SHP77 treated with DMSO at 0.1 percent for 48 hours (cell line): ENCODE measurements at regions not wholly inside any gene's neighbourhood (a gene's known extent, or its start where the extent isn't known, plus 50 kb on each side); places are given as distances from the start of the nearest gene placed in this dataset.
"Not testable (repeated sequence)": the region's sequence is repeated elsewhere in the genome, so short reads cannot be mapped to it uniquely, and the experiment has no call there.

Experiments
- DNase-seq: peaks from one replicate; lab custom pipeline; 2025; lab: John Stamatoyannopoulos, UW

GRCh38 chr3:159233734-159234133 lies 431.9 kb downstream of the MFSD1 start:
- no peak for DNase-seq

- no peak for DNase-seq
Observed at GRCh38 chr3:159234306-159234705, 432.5 kb downstream of the MFSD1 start.

- DNase-seq = peak; percentile 45
Observed at GRCh38 chr3:159236321-159236720, 434.5 kb downstream of the MFSD1 start.

GRCh38 chr3:159237226-159237625 lies 435.4 kb downstream of the MFSD1 start:
- DNase-seq = no peak

- peak; percentile 82 for DNase-seq
Observed at GRCh38 chr3:159238646-159239045, 436.8 kb downstream of the MFSD1 start.

- peak; percentile 83 for DNase-seq
Observed at GRCh38 chr3:159239059-159239458, 437.2 kb downstream of the MFSD1 start.

- DNase-seq = no peak
Observed at GRCh38 chr3:159244933-159245332, 443.1 kb downstream of the MFSD1 start.

GRCh38 chr3:159245871-159246270 lies 444.0 kb downstream of the MFSD1 start:
- no peak for DNase-seq

- no peak for DNase-seq
Observed at GRCh38 chr3:159246385-159246784, 444.5 kb downstream of the MFSD1 start.

GRCh38 chr3:159249472-159250174 lies 447.8 kb downstream of the MFSD1 start:
- no peak for DNase-seq

- no peak for DNase-seq
Observed at GRCh38 chr3:159250961-159251360, 449.1 kb downstream of the MFSD1 start.

- DNase-seq = no peak
Observed at GRCh38 chr3:159252274-159252673, 450.4 kb downstream of the MFSD1 start.

GRCh38 chr3:159252772-159253384 lies 451.0 kb downstream of the MFSD1 start:
- peak; percentile 47 for DNase-seq

- no peak for DNase-seq
Observed at GRCh38 chr3:159253860-159254259, 452.0 kb downstream of the MFSD1 start.

GRCh38 chr3:159257954-159258353 lies 456.1 kb downstream of the MFSD1 start:
- DNase-seq = no peak

- DNase-seq = no peak
Observed at GRCh38 chr3:159258934-159259333, 457.1 kb downstream of the MFSD1 start.

- DNase-seq = no peak
Observed at GRCh38 chr3:159260049-159260662, 458.3 kb downstream of the MFSD1 start.

- DNase-seq = not testable (repeated sequence)
Observed at GRCh38 chr3:159261333-159261732, 459.5 kb downstream of the MFSD1 start.

GRCh38 chr3:159263750-159264553 lies 462.1 kb downstream of the MFSD1 start:
- peak; percentile 16 for DNase-seq

GRCh38 chr3:159265705-159266104 lies 463.9 kb downstream of the MFSD1 start:
- DNase-seq = no peak

GRCh38 chr3:159266779-159267178 lies 464.9 kb downstream of the MFSD1 start:
- peak; percentile 20 for DNase-seq

GRCh38 chr3:159271799-159272512 lies 470.1 kb downstream of the MFSD1 start:
- DNase-seq = no peak
